ENCODE measurements at regions not wholly inside any gene's neighbourhood (a gene's known extent, or its start where the extent isn't known, plus 50 kb on each side); places are given as distances from the start of the nearest gene placed in this dataset.

DNA sequence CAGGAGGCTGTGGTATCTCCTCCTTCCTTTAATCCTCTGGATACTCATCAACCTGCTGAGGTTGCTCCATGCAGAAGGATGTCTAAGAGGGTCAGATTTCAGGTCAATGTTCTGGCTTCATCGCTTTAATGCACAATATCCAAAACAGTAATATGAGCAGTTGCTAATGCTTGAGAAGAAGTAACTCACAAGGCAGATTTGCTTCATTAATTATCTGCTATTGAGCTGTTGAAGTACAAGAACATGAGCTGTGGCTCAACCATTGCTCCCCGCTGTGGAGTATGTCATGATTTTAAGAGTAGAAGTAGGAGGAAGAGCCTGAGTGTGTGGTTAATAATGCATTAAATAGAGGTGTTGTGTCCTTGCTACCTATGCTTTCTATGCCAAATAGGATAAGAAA, 1412.9 kb upstream of the ALCAM start:
- no peak overlapping the region for H3K9ac ChIP-seq (ENCODE audit: low read length)
- H3K9me2 ChIP-seq (ENCODE audit: insufficient read depth, low read length) = no peaks in the 10 kb centered on the region
- H3K4me2 ChIP-seq (ENCODE audit: low read length) = no peak overlapping the region
- H3K9me3 ChIP-seq (ENCODE audit: low read length) = no peaks in the 10 kb centered on the region
- TF ChIP-seq EP300 (conservative IDR thresholded peaks at IDR 0.05; ENCODE audit: poor library complexity, severe bottlenecking) (no peak), SMC3 (conservative IDR thresholded peaks at IDR 0.05; ENCODE audit: poor library complexity) (no peak), POLR2AphosphoS5 (IDR thresholded peaks at IDR 0.05) (no peak), EZH2 (IDR thresholded peaks at IDR 0.05; ENCODE audit: borderline replicate concordance, insufficient read depth, low read length, poor library complexity, severe bottlenecking) (no peak), REST (IDR thresholded peaks at IDR 0.05; ENCODE audit: borderline replicate concordance) (no peak), RAD21 (conservative IDR thresholded peaks at IDR 0.05) (no peak), MXI1 (conservative IDR thresholded peaks at IDR 0.05; ENCODE audit: poor library complexity, severe bottlenecking) (no peak), TAF1 (IDR thresholded peaks at IDR 0.05; ENCODE audit: low read depth) (no peak)
- TF ChIP-seq, protein P1, sequence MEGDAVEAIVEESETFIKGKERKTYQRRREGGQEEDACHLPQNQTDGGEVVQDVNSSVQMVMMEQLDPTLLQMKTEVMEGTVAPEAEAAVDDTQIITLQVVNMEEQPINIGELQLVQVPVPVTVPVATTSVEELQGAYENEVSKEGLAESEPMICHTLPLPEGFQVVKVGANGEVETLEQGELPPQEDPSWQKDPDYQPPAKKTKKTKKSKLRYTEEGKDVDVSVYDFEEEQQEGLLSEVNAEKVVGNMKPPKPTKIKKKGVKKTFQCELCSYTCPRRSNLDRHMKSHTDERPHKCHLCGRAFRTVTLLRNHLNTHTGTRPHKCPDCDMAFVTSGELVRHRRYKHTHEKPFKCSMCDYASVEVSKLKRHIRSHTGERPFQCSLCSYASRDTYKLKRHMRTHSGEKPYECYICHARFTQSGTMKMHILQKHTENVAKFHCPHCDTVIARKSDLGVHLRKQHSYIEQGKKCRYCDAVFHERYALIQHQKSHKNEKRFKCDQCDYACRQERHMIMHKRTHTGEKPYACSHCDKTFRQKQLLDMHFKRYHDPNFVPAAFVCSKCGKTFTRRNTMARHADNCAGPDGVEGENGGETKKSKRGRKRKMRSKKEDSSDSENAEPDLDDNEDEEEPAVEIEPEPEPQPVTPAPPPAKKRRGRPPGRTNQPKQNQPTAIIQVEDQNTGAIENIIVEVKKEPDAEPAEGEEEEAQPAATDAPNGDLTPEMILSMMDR (IDR thresholded peaks at IDR 0.05; ENCODE audit: poor library complexity, severe bottlenecking) = no peak
- H3K27ac ChIP-seq (ENCODE audit: low read length) = no peak overlapping the region
- no peaks in the 10 kb centered on the region for H3F3A ChIP-seq (ENCODE audit: insufficient read depth, low read length, poor library complexity, severe bottlenecking)
- H3K4me3 ChIP-seq (ENCODE audit: low read length) = no peak overlapping the region
- H2AFZ ChIP-seq (ENCODE audit: low read depth, low read length) = no peak overlapping the region
- no peaks in the 10 kb centered on the region for H4K20me1 ChIP-seq (ENCODE audit: insufficient read depth)
- no peaks in the 10 kb centered on the region for H3K36me3 ChIP-seq (ENCODE audit: insufficient read depth, low read length)
- H3K27me3 ChIP-seq (ENCODE audit: insufficient read depth, low read depth, low read length) = no peaks in the 10 kb centered on the region
- H3K79me2 ChIP-seq (replicated peaks; ENCODE audit: insufficient read depth, low read length) = no peaks in the 10 kb centered on the region

GRCh38 chr3:103960819-103961218, 1405.9 kb upstream of the ALCAM start:
- Histone ChIP-seq H3K79me2 (replicated peaks; ENCODE audit: insufficient read depth, low read length) (no peaks in the 10 kb centered on the region), H3K4me2 (ENCODE audit: low read length) (no peak overlapping the region), H3K36me3 (ENCODE audit: insufficient read depth, low read length) (no peaks in the 10 kb centered on the region), H3K9me3 (ENCODE audit: low read length) (no peaks in the 10 kb centered on the region), H3F3A (ENCODE audit: insufficient read depth, low read length, poor library complexity, severe bottlenecking) (no peaks in the 10 kb centered on the region), H3K9ac (ENCODE audit: low read length) (no peak overlapping the region), H2AFZ (ENCODE audit: low read depth, low read length) (no peak overlapping the region), H3K4me3 (ENCODE audit: low read length) (no peak overlapping the region), H3K9me2 (ENCODE audit: insufficient read depth, low read length) (no peaks in the 10 kb centered on the region), H3K27ac (ENCODE audit: low read length) (no peak overlapping the region), H4K20me1 (ENCODE audit: insufficient read depth) (no peaks in the 10 kb centered on the region), H3K27me3 (ENCODE audit: insufficient read depth, low read depth, low read length) (no peaks in the 10 kb centered on the region)
- TF ChIP-seq TAF1 (IDR thresholded peaks at IDR 0.05; ENCODE audit: low read depth) (no peak), RAD21 (conservative IDR thresholded peaks at IDR 0.05) (no peak), EP300 (conservative IDR thresholded peaks at IDR 0.05; ENCODE audit: poor library complexity, severe bottlenecking) (no peak), EZH2 (IDR thresholded peaks at IDR 0.05; ENCODE audit: borderline replicate concordance, insufficient read depth, low read length, poor library complexity, severe bottlenecking) (no peak), REST (IDR thresholded peaks at IDR 0.05; ENCODE audit: borderline replicate concordance) (no peak), SMC3 (conservative IDR thresholded peaks at IDR 0.05; ENCODE audit: poor library complexity) (no peak)
- TF ChIP-seq, protein P1 (IDR thresholded peaks at IDR 0.05; ENCODE audit: poor library complexity, severe bottlenecking) = no peak
